Pancreas (tissue), 10 donors: ENCODE measurements at regions not wholly inside any gene's neighbourhood (a gene's known extent, or its start where the extent isn't known, plus 50 kb on each side); places are given as distances from the start of the nearest gene placed in this dataset.

Experiments
- ATAC-seq, 4 donors: fragments of 200-7000 bp; cut with Tn5 transposase; one replicate each; pipeline versions ENCODE4 v1.8.0 to v1.9.1; 2020; ENCODE audit warnings: mild to moderate bottlenecking in 4 of 4, moderate library complexity in 4 of 4
- DNase-seq, 6 donors: peaks; one replicate each; pipeline ENCODE4 v3.0.0-alpha.2; 2020
- FAIRE-seq: peaks from 2 replicates; lab custom pipeline; 2012; peaks lifted over from hg19 to GRCh38; lab: Jason Lieb, UNC
- H3K27ac ChIP-seq, 4 donors: fragments of 200-600 bp; sonication (generic); 1 replicate in 3 of 4; 2 replicates in 1 of 4; pipeline versions ENCODE4 v1.5.0 to v1.8.0; 2020
- H3K27me3 ChIP-seq, 4 donors: fragments of 200-600 bp; one replicate each; pipeline ENCODE4 v1.8.0; 2021
- H3K36me3 ChIP-seq, 3 donors: fragments of 200-600 bp; sonication (generic) in 1 of 3; one replicate each; pipeline versions ENCODE4 v1.5.0 to v1.8.0; 2020 to 2021
- H3K4me1 ChIP-seq, 3 donors: fragments of 200-600 bp; one replicate each; pipeline ENCODE4 v1.8.0; 2021
- H3K4me3 ChIP-seq, 4 donors: fragments of 200-600 bp; sonication (generic) in 2 of 4; one replicate each; pipeline versions ENCODE4 v1.5.0 to v1.8.0; 2020 to 2021
- H3K9me3 ChIP-seq, 4 donors: fragments of 200-600 bp; one replicate each; pipeline ENCODE4 v1.8.0; 2021
- CTCF ChIP-seq, 4 donors: fragments of 200-600 bp; sonication (generic) in 3 of 4; IDR thresholded peaks; one replicate each; pipeline versions ENCODE4 v1.5.0 to v1.8.0; 2021; ENCODE audit warnings: antibody characterized with exemption in 4 of 4
- WGBS, 2 donors: extraction: QIAGEN DNeasy Blood & Tissue Kit; methylation state at CpG; one replicate each; pipeline ENCODE4 v1.1.7; 2013; 5-methylcytosine and 5-hydroxymethylcytosine counted together
- intact Hi-C, 3 donors: fragments of 100-400 bp; cut with DNase I; formaldehyde crosslinking; loops; one replicate each; pipeline versions ENCODE4 v1.11.1 to v1.14.2; 2022
- donor health status: healthy with polysubstance abuse.
- donor health status: DM: no; HTN: no; CAD: no; lungs with moderate emphysema.
- donor health status: DM: no; HTN: no; CAD: no.
- donor health status: control.
- donor health status: control.
- donor health status: Bipolar disorder and iron deficiency.
- donor health status: DM: yes; HTN: yes; CAD: no.
- donor health status: DM: no; HTN: no; CAD: no.
- donor health status: DM: no; HTN: no; CAD: no.
- donor health status: DM: yes; HTN: yes; CAD: no.

- Histone ChIP-seq H3K27me3 (no peaks in the 10 kb centered on the region), H3K27ac (no peak overlapping the region), H3K9me3 (no peaks in the 10 kb centered on the region), H3K36me3 (no peaks in the 10 kb centered on the region), H3K4me1 (no peaks in the 10 kb centered on the region), H3K4me3 (no peak overlapping the region)
- ATAC-seq, result no peak
- WGBS, 2 donors, result 72 to 80% methylated on average over 1 of the region's 1 CpG
- no peak for TF ChIP-seq CTCF (IDR thresholded peaks at IDR 0.05)
- intact Hi-C loops, result no loop called here
- FAIRE-seq, result no peak
- DNase-seq, result no peak
Observed at GRCh38 chr14:53744857-53745256, 211.8 kb downstream of the BMP4 start.

- H3K36me3 ChIP-seq, result no peaks in the 10 kb centered on the region
- FAIRE-seq (no peak), DNase-seq (no peak), ATAC-seq (no peak)
- no peaks in the 10 kb centered on the region for H3K4me1 ChIP-seq
- intact Hi-C loops, result no loop called here
- TF ChIP-seq CTCF (IDR thresholded peaks at IDR 0.05), result no peak
- H3K27ac ChIP-seq, result no peak overlapping the region
- H3K27me3 ChIP-seq, result no peaks in the 10 kb centered on the region
- no peaks in the 10 kb centered on the region for H3K9me3 ChIP-seq
- H3K4me3 ChIP-seq, result no peak overlapping the region
- WGBS, 2 donors, result 63 to 83% methylated on average over 5 of the region's 5 CpGs
Observed at GRCh38 chr14:53743371-53743770, 213.3 kb downstream of the BMP4 start.

DNA sequence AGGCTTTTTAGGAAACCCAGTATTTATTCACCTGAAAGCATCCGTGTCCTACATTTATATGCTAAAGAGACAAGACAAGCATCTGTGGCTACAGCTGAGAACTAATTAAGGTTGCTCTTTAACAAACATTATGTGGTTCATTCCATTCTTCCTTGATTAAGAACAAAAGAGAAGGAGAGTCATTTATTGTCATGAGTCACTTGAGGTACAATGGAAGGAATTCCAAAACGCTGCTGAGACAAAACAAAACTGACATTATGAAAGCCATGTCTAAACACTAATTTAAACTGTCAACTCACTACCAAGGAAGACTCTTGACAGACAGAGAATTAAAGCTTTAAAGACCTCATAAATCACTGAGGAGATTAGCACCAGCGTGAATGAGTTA is 214.4 kb downstream of the BMP4 start:
- DNase-seq (no peak), FAIRE-seq (no peak), ATAC-seq (no peak)
- no peaks in the 10 kb centered on the region for H3K27me3 ChIP-seq
- no peak overlapping the region for H3K4me3 ChIP-seq
- no peaks in the 10 kb centered on the region for H3K9me3 ChIP-seq
- 66 to 68% methylated on average over 3 of the region's 3 CpGs for WGBS, 2 donors
- H3K4me1 ChIP-seq, result no peaks in the 10 kb centered on the region
- H3K27ac ChIP-seq, result no peak overlapping the region
- TF ChIP-seq CTCF (IDR thresholded peaks at IDR 0.05), result no peak
- H3K36me3 ChIP-seq, result no peaks in the 10 kb centered on the region
- intact Hi-C loops, result no loop called here

- Histone ChIP-seq H3K4me1 (no peaks in the 10 kb centered on the region), H3K4me3 (no peak overlapping the region), H3K36me3 (no peaks in the 10 kb centered on the region), H3K27me3 (no peaks in the 10 kb centered on the region), H3K27ac (no peak overlapping the region), H3K9me3 (no peaks in the 10 kb centered on the region)
- ATAC-seq (no peak), FAIRE-seq (no peak), DNase-seq (no peak)
- WGBS, 2 donors, result 46 to 57% methylated on average over 5 of the region's 5 CpGs
- no peak for TF ChIP-seq CTCF (IDR thresholded peaks at IDR 0.05)
- intact Hi-C loops, result no loop called here
Observed at GRCh38 chr14:53741479-53742232, 215.0 kb downstream of the BMP4 start.

GRCh38 chr14:53740570-53740969 is 216.1 kb downstream of the BMP4 start:
- no peak for TF ChIP-seq CTCF (IDR thresholded peaks at IDR 0.05)

More at GRCh38 chr14:53740570-53740969, 216.1 kb downstream of the BMP4 start:
- H3K9me3 ChIP-seq, result no peaks in the 10 kb centered on the region
- no peak for FAIRE-seq
- H3K4me3 ChIP-seq, result no peak overlapping the region
- H3K4me1 ChIP-seq, result no peaks in the 10 kb centered on the region
- intact Hi-C loops, result no loop called here
- no peak for DNase-seq
- H3K27me3 ChIP-seq, result no peaks in the 10 kb centered on the region
- H3K36me3 ChIP-seq, result no peaks in the 10 kb centered on the region
- no peak overlapping the region for H3K27ac ChIP-seq
- ATAC-seq, result no peak
